HG02588 (cell line): ENCODE measurements at regions not wholly inside any gene's neighbourhood (a gene's known extent, or its start where the extent isn't known, plus 50 kb on each side); places are given as distances from the start of the nearest gene placed in this dataset.
"Not testable (repeated sequence)": the region's sequence is repeated elsewhere in the genome, so short reads cannot be mapped to it uniquely, and the experiment has no call there.

Experiments used
- ATAC-seq: cut with Tn5 transposase; IDR thresholded peaks from one replicate; pipeline ENCODE4 v1.9.1; 2021; ENCODE audit warnings: mild to moderate bottlenecking, moderate library complexity; ENCODE audit not compliant: unreplicated experiment

DNA sequence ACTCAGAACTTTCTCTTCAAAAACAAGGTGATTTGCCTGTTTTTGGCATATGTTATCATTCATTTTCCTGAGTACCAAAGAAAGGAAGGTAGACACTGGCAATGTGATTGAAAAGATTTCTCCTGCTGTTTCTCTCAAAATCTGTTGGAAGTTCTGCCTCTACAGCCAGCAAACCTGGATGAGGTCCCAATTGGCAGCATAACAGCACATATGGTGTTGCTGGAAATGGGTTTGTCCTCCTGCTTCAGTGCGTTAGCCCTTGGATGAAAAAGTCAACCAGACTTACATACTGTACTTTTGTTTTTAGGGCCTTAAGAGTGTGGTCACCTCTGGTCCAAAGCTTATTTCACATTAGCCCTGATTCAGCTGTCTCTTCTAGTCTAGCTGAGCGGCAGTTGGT, 237.6 kb upstream of the MME start:
- no peak for ATAC-seq

DNA sequence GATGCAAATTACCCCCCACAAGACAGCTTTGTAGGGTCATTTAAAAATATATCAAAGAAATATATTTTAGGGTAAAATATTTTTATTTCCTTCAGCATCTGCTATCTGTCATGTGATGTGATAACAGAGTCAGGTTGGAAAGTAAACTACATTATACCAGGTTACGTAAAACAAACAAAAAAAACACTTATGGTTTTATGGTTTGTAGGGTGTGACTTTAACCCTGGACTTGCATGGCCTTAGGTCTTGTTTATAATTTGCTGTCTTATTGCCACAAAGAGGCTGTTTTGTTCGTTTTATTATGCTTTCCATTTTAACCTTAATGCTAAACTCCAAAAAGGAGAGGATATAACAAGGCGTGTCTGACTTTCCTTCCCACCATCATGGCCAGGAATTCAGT, 244.5 kb upstream of the MME start:
- ATAC-seq, result no peak

DNA sequence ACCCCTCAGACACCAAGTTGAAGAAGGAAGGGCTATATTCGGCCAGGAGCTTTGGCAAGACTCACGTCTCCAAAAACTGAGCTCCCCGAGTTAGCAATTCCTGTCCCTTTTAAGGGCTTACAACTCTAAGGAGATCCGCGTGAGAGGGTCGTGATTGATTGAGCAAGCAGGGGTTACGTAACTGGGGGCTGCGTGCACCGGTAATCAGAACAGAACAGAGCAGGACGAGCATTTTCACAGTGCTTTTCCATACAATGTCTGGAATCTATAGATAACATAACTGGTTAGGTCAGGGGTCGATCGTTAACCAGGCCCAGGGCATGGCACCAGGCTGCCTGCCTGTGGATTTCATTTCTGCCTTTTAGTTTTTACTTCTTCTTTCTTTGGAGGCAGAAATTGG, 245.3 kb upstream of the MME start:
- ATAC-seq, result not testable (repeated sequence)

DNA sequence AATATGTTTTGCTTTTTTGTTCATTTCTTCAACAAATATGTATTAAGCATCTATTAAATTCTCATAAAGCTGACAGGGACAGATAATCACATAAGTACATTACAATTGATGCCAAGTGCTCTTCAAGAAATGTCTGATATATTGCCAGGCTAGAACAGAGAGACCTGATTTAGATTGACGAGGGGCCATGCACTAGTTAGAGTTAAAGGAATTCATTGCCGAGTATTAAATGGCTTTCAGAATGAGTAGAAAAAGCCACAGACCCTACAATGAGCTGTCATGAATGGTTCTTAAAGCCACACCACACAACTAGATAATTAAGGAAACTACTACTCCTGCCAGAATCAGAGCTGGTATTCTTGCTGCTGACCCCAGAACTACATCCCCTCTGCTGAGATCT, 250.2 kb upstream of the MME start:
- ATAC-seq, result no peak

DNA sequence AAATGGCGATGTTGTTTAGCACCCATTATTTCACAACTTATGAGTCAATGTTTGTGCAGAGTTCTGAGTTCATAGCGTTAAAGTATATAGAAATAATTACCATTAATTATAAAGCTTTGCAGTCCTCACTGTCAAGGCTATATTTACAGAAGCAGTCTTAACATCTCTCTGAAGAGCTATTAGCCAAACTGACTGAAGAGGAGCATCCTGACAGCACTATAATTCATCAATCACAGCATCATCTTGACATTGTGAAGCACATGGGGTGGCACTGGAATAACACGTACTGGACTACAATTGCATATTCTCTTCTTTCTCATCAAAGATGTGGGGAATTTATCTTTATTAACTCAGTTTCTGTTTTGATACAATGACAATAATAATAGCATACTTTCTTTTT, 260.6 kb upstream of the MME start:
- ATAC-seq, result no peak

DNA sequence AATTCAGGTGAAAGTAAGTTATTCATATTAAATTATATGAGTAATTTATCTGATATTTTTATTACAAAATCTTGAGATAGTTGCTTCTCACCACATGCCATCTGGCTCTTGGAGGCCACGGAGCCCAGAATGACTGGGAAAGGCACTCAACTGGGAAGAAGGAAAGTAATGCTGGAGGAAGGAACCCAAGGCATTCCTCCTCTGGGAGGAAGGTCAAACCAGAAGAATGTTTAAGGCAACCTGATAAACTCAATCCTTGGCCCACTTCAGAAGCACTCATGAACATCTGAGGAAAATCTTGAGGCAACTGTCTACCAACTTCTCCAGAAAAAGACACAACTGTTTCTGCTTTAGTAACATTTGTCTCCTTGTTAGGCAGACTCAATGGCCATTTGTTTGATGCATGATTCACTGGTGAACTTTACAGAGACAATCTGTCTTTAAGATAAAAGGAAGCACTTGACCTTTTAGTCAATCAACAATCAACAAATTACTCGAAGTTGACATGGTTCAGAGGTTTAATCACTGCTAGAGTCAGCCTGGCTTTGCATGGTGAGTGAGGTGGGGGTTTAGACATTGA, 261.4 kb upstream of the MME start:
- ATAC-seq, result no peak

DNA sequence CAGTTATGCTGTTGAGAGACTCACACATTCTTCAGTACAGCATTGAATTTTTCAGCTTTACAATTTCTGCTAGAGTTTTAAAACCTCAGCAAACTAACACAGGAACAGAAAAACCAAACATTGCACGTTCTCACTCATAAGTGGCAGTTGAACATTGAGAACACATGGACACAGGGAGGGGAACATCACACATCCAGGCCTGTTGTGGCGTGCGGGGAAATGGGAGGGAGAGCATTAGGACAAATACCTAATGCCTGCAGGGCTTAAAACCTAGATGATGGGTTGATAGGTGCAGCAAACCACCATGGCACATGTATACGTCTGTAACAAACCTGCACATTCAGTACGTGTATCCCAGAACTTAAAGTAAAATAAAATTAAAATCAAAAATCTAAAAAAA, 270.1 kb upstream of the MME start:
- not testable (repeated sequence) for ATAC-seq

DNA sequence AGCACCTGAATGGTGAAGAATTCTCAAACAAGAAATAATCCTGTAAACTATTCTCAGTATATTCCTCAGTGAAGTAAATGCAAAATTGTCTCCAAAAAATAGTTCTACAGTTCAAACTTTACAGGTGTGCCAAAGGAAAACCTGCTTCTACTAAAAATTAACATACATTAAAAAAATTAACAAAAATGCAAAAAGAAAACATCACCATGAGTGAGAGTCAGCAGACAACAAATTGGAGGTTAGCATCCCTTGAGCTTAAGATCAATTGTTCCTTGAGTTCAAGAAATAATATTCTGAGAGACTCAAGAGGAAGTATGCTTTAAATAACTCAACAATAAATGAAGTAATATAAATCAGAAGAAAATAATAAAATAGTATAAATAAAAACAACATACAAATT, 278.4 kb upstream of the MME start:
- ATAC-seq, result no peak

DNA sequence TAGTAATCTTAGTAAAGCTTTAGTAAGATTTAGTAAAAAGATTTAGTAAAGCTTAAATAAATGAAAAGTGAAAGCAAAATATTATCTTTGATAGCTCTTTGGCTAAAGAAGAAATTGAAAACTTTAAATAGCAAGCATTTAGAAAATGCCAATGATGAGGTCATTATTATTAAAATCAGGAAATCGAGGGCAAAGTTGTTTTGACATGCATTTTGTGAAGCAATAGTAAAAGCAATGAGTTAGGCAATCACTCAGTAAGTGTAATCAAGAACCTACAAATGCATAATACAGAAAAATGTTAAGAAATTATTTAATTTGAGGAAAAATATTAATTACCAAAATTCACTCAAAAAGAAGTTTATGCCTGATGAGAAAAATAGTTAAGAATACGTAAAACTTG, 280.3 kb upstream of the MME start:
- ATAC-seq, result no peak

DNA sequence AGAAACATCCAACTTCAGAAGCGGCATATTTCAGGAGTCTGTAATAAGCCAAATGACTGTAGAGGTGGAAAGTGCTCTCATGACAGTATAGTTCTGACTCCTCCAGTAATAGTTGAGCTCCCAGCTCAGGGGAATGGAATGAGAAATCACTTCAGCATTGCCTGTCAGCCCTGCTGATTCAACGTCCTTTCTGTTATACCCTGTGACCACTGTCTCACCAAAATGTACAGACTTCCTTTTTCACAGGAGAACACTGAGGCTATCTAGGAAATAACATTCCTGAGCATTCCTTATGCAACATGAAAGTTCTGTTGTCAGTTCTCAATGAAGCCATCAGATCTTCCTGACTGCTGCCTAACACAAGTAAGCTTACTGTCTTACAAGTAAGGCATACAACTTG, 284.5 kb upstream of the MME start:
- no peak for ATAC-seq

DNA sequence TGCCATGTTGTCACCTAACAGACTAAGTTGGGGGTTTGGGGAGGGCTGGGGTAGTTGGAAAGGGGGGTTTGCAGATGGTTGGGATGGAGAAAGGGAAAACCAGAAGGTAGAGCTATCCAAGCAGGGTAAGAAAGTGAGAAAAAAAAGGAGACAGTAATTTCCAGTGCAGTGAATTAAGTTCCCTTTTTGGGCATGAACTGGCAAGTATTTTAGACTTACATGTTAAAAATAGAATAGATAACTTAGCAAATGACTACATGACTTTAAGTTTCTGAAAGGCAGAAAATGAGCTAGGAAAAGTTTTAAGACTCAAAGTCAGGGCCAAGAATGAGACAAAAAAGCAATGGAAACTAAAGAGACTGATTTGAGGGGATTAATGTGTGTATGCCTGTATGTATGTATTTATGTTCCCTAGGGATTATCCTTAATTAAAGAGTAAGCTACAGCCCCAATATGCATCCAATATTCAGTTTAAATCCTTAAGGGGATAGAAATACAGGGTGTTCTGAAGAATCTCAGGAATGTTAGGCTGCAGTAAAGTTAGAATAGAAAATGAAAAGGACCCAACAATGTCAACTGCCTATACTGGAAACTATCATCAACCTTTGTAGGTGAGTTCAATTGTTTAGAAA, 285.2 kb upstream of the MME start:
- no peak for ATAC-seq

DNA sequence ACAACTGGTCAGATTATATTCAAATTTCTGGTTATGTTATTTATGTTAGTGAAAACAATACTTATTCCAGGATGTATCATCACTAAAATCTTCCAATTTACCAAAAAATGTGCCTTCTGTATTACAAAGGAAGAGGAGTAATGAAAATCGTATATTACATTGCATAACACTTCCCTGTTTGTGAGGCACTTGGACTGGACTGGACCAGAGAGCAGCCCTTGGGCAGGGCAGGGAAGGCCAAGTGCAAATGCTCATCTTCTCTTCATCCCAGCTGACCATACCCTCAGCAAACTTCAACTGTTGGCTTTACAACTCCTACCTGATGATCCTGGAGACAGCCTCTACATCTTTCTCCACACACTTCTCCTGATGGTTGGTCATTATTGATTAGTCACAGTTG, 285.7 kb upstream of the MME start:
- ATAC-seq, result no peak

DNA sequence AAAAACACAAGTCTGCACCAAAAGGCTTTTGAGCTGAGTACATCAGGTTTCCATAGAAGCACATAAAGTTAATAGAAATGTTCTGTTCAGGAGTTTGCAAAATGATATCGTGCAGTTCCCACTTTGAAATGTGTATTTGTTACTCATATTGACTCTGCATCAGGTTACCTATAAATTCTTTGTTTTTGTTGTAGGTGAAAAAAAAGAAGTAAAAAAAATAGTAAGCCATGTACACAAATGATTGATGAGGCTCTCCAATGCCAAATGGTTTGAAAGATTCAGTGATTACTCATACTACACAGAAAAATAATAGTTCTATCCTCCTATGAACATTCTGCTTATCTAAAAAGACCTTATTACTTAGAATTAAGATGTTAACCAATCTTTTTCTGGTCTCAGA, 287.3 kb upstream of the MME start:
- no peak for ATAC-seq

DNA sequence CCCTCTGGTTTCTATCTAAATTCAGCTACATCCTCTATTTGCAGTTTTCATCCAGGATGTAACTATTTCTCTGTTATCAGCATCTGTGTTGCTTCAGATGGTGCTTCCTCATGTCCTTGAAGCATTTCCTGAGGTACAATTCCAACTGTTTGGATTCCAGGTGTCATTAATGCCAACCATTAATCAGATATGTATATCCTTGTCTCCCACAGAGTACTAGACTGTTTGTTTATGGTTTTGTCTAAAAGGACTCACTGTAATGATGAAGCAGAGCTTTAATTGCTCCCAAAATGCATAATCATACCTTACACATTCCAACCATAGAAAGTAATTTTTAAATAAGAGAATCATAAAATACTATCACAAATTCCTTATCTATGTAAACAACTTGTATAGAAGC, 288.5 kb upstream of the MME start:
- no peak for ATAC-seq

DNA sequence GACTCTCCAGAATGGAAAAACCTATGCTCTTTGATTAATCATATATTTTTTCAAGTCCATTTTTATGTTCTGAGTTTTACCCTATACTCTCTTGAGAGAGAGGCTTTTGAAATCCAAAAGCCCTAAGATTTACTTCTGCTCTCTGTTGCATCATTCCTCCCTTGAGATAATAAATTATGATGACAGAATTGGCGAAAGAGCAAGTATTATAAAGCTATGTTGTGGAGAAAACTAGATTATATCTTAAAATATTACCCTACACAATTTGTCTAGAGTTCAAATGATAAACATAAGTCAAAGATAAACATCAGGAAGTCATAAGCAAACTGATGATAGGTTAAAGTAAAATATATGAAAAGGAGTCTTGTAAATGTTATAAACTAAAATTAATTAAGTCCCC, 293.4 kb upstream of the MME start:
- no peak for ATAC-seq

DNA sequence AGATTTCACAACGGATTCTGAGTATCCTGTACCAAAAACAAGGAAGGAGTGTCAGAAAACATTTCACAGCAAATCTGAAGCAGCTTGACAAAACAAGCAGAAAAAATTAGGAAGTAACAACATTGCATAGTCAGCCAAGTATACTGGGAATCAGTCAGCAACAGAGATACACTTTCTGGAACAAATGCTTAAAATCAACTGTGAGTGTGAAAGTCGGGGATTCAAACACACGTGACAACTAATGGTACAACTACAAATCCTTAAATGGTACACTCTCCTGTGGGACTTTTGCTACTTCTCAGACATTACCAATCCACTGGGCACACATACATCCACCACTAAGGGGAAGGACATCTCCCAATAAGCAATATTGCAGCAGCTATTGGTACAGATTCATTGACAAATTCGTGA, 296.6 kb upstream of the MME start:
- no peak for ATAC-seq

DNA sequence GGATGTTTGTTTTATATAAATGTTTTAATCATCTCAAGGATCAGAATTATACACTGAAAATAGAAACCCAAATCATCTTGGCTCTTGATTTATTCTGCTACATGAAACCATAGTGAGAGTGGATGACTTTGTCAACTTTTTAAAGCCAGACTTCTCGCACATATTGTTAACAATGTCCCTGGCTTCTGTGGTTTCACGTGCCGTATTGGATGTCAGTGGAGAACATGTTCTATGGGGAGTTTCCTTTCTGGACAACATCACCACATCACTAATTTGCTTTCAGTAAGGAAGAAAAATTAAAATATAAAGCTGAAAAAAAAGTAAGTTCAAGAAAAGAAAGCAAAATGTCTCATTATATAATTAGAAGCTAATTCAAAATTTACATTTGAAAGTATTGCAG, 297.1 kb upstream of the MME start:
- no peak for ATAC-seq

DNA sequence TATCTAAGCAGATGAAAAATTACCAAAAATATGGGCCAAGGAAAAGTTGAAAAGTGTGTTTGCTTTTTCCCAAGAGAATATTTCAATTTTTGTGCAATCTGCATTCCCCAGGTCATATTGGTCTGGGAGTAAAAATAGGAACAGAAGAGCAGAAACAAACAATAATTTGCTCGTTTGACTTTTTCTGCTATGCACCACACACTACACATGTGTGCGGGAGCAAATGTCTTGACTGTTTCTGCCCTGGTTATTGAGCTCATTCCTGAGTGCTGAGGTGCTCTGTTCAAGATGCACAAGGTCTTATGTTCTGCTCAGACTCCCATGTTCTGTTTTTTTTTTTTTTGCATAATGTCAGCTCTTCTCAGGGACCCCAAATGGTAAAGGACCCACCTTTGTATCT, 298.0 kb upstream of the MME start:
- no peak for ATAC-seq

DNA sequence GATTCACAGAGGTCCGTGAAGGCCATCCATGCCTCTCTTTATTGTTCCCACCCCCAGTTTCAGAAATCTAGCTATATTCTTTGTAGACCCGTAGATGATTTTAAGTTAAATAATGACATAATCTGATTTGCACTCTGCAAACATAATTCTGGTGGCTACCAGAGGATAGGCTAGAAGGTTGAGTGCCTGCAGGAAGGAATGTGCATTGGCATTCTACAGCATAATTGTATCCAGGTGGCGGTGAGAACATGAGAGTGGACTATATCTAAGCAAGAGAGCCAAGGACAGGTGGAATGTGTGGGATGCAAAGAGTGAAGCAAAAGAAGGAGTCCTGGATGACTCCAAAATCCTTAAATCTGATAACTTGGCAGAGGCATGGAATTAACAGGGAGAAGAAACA, 298.5 kb upstream of the MME start:
- ATAC-seq, result no peak

DNA sequence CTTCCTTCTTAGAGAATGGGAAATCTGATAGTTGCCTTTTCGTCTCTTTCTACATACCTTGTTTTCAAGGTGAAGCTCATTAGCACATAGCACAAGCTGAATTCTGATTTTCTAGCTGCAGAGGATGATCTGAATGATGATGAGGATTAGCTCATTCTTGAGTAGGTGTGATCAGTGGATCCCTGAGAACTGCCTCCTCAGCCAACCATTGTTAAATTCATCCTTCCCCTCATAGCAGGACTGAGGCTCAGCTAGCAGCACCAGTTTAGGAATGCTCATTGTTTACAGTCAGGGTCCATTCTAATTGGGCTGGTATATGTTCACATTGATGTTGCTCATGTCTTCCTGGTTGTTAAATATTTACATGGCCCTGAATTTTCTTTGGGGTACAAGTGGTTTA, 299.9 kb upstream of the MME start:
- no peak for ATAC-seq

DNA sequence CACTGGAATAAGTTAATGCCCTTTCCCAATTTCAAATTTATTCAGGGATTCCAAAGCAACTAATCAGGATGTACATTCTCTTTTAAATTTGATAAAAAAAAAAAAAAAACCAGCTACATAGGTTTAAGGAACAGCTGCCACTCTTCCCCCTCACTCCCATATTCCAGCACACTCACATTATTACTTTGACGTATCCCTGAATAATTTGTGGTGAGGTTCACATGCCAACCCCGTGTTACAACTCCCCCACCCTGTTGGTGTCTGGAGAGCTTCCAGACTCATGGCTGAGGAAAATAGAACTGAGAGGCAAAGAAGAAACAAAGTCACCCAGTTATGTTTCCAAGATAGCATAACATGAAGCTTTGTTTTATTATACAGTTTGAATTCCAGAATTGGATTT, 300.5 kb upstream of the MME start:
- ATAC-seq, result no peak

DNA sequence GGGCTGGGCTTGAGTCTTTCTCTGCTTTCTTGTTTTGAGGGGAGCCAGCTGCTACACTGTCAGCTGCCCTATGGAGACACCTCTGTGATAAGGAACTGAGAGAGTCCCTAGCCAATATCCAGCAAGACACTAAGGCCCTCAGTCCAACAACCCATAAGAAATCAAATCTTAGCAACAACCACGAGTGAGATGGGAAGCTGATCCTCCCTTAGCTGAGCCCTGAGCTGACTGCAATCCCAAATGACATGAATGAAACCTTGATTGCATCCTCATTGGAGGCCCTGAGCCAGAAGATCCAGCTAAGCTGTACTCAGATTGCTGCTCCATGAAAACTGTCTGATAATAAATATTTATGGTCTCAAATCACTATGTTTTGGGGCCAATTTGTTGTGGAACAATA, 302.1 kb upstream of the MME start:
- ATAC-seq, result no peak

DNA sequence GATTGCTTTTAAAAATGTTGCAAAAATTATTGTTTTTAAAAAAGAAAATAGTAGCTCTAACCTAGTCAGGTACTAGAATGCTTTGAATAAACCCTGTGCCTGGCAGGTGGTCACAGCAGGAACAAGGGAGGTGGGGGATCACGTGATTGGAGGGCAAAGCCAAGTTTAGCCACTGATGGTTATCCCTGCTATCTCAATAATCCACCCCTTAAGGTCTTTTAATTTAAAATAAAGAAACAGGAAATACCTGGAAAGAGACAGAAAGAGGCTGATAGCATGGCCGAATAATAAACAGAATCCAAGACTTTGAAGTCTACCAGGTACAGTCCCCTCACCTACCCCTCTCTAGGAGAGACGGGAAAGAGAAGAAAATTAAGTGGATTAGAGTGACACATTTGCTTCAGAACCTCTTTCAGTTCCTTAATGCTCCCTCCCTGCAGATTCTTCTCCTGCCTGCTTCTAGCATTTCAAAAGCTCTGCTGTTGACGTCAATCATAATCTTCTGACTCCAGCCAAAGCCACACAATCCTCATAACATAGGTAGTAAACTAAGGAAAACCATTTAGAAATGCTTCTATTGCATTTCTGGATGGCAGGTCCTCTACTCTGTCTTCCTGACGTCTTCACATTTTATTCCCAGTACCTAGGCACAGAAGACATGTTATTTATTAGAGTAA, 303.4 kb upstream of the MME start:
- ATAC-seq, result no peak
